ENCODE measurements at regions not wholly inside any gene's neighbourhood (a gene's known extent, or its start where the extent isn't known, plus 50 kb on each side); places are given as distances from the start of the nearest gene placed in this dataset.

DNA sequence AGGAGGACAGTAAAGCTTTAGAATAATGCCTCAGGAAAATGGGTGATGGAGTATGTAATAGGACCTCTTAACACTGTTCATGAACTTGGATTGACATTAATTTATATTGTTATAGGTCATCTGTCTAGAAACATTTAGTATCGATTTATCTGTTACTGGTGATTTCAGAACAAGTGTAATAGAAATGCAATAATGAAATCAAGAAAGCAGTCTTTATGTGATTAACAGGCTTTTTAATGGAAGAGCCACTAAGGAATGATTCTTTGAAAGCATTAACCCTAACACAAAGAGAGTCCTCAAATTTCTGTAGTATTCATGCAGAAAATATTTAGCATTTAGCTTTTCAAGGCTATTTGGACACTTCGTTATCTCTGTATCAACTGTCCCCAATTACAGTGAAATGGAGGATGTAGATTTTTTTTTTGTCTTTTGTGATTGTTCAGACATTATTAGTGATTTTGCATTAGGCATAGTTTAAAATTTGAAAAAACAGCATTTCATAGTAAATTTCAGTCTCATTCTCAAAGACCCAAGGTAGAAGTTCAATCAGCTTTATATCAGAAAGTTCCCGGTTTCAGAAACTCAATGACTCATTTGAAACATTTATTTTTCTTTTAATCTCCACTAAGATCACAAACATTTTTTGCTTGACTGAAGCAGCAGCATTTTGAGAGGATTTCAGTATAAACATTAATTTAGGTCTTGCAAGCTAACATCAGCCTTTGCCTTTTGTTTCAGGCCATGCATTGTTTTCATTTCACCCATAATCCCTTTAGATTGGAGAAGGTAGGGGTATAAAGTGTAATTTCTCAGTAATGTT is 56.3 kb downstream of the AGTR2 start:
- DNase-seq = no peak

DNA sequence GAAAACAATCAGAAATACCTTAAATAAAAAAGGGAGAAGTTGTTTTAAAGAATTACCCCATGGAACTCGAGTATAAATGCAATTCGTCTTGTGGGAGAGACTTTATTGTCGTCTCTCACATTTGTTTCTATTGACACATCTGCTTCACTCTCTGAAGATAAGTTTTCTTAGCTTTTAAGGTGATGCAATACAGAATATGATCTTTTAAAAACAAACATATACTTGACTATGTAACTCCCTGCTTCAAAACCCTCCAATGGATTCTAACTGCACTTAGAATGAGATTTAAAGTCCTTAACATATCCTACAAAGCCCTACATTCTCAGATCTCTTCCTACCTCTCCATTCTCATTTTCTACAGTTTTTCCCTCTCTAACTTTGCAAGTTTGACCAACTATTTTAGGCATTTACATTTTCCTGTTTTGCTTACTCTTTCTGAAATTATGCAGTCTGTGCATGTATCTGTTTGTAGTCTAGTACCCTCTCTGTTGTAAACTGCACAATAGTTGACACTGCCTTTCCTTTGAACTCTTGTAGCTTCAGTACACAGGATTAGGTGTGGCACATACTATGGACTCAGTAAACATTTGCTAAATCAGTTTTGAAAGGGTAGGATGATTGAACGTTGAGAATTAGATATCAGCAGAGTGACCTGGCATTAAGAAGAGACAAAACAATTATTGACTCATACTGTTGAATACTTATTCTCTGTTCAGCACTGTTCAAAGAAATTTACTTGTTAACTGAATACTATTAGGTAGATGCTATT is 59.8 kb downstream of the AGTR2 start:
- no peak for DNase-seq

DNA sequence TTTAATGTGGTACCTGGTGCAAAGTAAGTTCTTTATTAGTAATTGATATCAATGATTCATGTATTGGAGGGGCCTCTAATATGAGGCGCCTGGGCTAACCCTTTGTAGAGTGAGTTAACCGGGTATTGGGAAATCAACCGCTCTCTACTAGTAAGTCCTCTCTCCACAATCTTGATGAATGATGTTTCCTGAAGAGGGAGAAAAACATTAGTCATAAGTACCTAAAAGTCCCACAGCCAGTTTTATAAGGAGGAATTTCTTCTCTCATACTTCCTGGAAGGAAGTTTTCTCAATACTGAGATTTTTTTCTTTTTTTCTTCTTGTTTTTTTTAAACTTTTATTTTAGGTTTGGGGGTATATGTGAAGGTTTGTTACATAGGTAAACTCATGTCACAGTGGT is 62.3 kb downstream of the AGTR2 start:
- DNase-seq = no peak

DNA sequence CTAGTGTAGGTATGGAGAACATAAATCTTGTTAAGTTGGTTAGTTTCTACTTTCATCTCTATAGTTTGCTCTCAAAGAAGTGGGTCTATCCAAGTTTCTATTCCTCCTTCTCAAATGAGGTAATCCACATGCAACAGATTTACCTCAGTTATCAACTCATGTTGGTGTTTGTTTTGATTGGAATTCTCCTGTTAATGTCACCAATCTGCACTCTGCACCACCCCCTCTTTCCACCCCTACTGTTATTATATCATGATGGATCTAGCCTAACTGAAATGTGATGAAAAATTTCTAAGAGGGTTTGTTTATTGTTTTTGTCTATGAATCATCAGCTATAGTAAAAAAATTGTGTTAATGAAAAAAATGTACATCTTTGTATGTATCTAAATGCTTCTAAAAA is 66.1 kb downstream of the AGTR2 start:
- DNase-seq = no peak

DNA sequence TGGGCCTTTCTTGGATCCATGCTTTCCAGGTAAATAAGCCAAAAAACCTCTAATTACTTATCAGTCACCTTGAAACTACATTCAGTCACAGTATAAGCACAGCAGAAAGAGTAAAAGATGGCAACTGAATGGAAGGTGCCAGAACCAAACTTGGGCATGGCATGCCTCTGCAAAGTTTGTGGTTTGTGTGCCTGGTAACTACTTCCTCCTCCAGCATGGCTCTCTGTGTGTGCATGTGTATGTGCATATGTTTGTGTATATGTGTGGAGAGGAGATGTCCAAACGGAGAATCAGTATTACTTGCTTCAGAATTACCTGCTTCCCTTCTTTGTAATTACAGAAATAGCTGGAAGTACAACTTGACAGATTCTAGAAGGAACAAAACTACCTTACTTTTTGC is 67.5 kb downstream of the AGTR2 start:
- no peak for DNase-seq

DNA sequence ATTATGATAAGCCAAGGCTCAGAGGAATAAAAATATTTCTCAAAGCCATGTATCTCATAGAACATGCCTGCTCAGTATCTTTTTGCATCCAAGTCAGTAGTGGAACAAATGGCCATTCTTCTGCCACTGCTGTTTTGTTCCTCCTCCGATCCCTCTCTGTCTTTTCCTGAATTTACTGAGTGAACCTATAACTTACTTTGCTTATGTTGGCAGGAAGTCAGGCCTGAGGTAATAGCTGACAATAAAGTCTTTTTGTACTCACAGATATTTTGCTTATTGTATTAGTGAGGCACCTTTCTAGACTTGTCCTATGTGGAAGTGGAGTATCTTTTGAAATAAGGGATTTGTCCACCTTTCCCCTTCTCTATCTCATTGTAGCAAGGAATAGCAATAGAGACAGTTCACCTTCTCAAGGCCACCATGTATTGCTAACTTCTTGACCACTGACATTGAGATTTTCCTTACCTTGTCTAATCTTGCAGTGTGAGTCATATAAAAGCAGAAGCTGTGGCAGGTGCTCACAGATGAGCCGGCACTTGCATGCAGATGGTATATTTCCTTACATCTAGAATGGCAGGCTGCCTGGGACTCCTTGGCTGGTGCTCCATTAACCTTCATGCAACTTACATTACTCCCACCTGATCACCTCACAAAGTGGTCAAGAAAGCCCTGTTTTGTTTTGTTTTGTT is 68.2 kb downstream of the AGTR2 start:
- DNase-seq = no peak

DNA sequence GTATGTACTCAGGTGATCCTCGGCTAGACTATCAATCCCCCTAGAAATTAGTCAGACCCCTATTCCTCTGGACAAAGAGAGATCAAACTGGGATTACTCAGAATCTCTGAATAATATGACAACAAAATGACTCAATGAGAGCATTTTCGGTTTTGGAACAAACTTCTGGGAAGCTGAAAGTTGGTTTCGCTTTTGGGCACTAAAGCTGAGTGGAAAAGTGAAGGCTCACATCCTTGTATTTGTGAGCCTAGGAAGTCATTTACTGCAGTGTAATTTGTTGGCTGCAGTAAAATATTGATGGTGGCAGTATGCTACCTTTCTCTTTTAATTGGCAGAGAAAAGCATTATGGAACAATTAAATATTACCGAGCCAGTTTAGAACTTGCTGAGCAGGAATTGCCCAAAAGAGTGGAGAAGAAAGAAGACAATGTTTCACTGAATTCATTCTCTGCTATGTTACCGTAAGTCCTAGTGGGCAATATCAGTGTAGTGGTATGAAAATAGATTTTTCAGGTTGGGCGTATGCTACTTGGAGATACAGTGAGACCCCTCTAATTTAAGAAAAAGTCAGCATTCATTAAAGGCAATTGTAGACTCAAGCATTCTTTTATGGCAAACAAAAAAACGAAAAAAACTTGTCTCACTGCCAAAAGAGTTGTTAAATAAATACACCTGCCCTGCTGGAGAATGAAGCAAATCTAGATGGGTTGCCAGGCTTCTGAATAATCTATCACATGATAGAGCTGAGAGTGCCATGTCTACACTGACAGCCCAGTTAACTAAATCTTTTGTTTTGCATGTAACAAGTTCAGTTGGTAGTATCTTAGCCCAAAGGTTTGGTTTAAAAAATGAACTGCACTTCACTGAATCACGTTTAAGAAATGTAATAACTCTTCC is 69.6 kb downstream of the AGTR2 start:
- no peak for DNase-seq

DNA sequence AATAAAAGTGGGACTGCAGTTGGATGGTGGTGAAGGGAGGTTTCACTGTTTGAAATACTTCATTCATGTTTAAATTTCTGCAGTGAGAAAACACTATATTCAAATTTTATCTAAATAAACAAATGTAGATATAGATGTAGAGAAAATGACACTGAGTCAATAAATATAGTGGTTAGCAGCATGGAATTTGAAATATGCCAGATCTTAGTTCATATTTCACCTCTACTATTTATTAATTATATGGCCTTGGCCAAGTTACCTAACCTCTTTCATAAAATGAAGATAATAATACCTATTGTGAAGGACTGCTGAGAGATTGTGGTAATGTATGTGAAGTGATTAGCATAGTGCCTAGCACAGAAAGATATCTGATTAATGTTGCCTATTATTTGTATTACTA is 70.5 kb downstream of the AGTR2 start:
- DNase-seq = no peak

DNA sequence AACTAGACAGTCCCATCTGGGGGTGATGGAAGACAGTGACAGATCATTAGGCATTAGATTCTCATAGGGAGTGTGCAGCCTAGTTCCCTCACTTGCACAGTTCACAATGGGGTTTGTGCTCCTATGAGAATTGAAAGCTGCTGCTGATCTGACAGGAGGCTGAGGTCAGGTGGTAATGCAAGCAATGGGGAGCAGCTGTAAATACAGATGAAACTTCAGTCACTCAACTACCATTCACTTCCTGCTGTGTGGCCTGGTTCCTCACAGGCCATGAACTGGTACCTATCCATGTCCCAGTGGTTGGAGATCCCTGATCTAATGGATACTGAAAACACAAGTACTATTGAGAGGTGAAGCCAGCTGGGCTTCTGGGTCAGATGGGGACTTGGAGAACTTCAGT is 72.5 kb downstream of the AGTR2 start:
- no peak for DNase-seq

DNA sequence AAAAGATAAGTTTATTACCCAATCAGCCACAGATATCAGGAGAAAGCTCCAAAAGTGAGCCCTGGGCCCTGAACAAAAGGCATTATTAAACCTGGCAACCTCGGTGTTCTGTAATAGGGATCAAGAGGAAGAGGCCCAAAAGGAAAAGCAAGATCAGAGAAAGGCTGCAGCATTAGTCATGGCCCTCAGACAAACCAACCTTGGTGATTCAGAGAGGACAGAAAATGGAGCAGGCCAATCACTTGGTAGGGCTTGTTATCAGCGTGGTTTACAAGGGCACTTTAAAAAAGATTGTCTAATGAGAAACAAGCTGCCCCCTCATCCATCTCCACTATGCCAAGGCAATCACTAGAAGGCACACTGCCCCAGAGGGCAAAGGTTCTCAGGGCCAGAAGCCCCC is 75.7 kb downstream of the AGTR2 start:
- no peak for DNase-seq

DNA sequence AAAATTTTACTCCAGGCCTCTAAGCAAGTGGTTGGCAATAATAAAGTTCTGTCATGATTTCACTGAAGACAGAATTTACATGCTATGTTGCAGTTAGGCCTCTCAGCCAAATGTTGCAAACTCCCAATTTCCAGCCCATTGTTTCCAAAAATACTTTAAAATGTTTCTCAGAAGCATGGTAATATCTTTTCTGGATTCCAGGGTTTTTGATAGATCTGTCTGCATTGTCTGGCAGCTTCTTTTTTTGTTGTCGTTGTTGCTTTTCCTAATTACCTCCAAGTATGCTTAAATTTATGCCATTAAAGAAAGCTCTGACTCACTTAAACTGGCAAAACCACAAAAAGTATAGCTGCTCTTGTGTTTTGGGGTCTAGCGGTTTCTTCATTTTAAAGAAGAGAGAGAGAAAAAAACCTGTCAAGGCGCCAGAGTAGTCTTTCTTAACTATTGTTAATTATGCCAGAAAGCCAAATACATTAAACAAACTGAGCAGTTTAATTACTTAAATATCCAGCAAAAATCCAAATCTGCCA is 97.0 kb downstream of the AGTR2 start:
- DNase-seq = no peak

DNA sequence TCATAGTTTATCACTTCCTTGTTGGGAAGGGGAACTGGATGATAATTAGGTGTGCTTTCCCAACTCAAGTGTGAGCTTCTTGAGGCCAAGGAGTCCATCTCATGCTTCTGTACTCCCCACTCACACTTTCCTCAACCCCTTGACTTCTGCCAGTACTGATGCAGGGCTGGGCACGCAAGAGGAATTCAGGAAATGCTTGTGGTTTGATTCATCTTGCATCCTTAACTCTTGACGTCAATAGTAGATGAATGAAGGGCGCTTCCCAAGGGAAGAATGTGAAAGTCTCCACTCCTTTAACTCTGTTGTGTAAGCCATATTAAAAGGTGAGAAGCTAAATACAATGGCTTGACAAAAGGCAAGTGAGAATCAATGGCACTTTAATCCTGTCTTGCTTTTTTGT is 101.8 kb downstream of the AGTR2 start:
- no peak for DNase-seq

DNA sequence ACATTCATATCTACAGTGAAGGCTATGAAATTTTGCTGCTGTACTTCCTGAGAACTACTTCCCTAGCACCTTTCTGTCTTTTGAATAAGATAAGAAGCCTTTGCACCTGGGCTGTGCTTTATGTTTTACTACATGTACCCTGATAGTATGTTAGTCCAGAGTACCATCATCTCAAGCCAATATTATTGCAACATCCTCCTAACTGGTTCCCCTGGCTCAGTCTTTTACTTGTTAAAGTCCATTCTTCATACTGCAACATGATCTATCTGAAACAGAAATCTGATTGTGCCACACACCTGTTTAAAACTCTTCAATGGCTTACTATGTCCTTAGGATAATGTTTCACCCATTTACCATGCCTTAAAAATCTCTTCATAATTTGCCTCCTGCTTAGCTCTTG is 102.3 kb downstream of the AGTR2 start:
- DNase-seq = no peak

DNA sequence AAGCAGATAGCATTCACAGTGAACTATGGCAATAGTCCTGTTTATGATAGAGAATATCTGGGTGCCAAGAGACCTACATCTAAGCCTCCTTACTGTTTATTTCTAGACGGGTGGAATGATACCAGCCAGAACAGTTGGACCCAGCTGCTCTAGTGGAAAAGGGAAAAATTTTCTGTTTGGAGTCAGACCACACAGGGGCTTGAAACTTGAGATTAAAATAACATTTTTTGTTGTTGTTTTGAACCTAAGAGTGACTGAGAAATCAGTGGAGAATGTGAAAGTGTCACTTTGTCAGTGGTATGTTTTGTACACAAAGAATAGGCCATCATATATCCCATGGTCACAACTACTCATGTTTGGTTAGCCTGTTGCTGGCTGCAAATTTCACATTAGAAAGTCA is 105.7 kb downstream of the AGTR2 start:
- DNase-seq = no peak

DNA sequence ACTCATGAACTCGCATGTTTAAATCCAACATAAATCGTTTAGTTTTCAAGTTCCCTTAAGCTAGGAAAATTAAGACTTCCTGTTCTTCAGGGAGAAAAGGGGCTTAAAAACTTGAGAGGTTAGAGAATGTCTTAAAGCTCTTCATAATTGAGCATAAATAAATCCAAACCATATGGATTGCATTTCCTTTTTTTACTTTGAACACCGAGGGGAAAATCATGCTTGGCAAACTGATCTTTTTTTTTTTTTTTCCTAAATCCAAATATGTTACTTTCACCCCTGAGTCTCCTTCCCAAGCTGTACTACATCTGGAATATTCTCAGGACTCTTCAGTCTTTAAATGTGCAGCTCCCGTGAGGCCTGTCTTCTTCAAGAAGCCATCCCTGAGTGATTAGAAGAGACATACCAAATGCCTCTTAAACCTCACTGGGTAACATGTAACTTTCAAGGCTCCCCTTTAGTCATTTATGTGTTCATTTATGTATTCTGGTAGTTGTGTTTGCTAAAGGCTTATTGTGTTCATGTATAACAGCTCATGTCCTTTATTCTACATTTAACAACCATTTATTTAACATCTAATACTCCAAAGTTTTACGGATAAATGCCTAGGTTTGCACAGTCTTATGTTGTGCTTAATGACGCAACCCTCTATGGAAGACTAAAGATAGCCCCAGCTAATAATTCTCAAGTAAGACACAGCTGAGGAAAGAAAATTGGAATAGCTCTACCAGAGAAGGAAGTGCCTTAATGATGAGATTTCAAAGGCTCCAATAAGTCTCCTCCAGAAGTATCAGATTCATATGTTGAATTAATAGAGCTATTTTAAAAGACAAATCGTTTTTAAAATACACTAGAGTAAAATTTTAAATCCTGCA is 107.0 kb downstream of the AGTR2 start:
- peak; percentile 19 for DNase-seq

DNA sequence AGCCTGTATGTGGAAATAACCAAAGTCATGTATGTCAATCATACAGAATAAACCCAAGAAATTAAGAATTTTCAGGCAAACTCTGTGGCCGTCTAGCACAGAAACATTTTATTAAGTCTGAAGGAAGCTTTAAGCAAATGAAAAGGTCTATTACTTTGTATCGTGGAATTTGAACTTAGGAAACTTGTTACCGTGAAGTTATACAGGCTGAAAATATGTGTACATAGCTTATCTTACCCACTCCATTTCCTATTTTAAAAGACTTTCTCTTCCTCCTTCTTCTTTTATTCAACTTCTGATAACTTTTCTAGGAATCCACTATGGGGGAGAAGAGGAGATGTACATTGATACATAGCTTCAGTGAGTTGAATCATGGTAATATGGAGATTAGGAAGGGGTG is 108.3 kb downstream of the AGTR2 start:
- DNase-seq = no peak

DNA sequence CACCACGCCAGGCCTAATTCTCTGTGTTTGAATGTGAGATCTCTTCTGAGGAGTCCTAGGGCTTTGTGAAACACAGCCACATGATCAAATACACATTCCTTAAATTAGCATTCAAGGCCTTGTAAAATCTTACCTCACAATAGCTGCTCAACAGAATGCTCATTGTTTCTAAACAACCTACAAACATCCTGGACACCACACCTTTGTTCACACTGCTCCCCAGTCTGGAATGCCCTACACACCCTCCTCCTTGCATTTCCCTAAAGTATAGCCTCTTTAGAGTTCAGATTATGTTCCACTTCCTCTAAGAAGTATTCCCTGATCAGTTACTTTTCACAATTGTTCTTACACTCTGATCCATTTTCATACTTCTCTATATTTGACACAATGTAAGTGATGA is 110.6 kb downstream of the AGTR2 start:
- DNase-seq = no peak

DNA sequence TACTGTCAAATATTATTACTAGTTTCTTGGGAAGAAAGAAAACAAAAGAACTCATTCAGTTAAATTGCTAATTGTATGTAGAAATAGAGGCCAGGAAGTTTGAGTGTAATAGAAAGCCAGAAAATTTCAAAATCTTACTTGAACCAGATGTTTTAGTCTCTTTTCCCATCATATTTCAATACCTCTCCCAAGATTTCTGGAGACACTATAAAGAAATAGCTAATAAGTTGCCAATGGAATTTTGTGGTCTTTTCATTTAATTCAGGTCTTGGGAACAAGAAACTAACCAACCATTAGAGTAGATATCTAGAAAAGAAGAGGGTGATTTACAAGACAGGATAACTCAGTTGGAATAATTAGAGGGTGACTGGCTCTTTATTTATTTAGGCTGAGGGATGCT is 112.2 kb downstream of the AGTR2 start:
- DNase-seq = no peak

DNA sequence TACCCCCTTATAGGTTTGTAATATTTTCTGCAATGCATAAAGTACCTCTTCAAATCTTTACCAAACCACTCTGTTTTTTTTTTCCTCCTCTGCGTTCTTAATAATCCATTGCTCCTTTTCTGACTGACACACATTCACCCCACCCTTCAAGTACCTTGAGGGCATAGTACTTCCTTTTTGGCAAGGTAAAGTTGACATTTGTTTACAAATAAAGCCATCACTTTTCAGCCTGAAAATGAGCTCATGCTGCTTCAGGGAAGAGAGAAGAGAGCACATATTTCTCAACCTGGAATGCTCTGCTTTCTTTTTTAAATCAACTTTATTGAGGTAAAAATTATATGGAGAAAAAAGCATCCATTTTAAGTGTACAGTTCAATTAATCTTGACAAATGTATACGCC is 113.9 kb downstream of the AGTR2 start:
- DNase-seq = no peak

DNA sequence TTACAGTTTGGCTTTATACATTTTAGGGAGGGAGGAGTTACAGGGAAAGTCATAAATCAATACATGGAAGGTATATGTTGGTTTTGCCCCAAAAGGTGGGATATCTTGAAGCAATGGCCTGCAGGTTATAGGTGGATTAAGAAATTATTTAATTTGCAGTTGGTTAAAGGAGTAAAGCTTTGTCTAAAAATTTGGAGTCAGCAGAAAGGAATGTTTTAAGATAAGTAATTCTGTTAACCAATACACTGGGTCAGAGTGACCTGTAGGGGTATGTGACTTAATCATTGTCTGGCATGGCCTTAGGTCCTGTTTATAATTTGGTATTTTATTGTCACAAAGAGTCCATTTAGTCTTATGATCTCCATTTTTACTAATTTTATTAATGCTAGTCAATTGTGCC is 115.0 kb downstream of the AGTR2 start:
- no peak for DNase-seq

DNA sequence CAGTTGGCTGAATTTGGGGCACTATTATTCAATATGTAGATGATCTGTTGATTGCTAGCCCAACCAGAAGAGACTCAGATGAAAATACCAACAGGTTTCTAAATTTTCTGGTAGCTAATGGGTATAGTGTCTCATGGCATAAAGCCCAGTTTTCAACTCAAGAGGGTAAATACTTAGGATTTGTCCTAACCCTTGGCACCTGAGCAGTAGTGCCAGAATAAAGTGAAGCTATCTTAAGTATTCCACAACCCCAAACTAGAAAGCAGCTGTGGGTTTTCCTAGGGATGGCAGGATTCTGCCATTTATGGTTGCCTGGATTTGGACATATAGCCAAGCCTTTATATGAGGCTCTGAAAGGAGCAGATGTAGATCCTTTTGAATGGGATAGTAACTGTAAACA is 119.0 kb downstream of the AGTR2 start:
- no peak for DNase-seq

DNA sequence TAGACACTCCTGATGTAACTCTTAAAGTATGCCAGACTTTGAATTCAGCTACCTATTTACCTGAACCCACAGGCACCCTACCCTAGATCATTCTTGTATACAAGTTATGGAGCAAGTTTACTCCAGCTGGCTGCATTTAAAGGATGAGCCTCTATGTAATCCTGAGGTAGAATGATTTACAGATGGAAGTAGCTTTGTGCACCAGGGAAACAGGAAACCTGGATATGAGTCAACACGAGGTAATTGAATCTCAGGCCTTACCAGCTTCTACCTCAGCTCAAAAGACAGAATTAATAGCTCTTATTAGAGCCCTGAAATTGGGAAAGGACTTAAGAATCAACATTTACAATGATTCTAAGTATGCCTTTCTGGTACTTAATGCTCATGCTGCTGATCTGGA is 119.8 kb downstream of the AGTR2 start:
- no peak for DNase-seq
